Right atrium auricular region (tissue), 2 donors: ENCODE measurements at regions not wholly inside any gene's neighbourhood (a gene's known extent, or its start where the extent isn't known, plus 50 kb on each side); places are given as distances from the start of the nearest gene placed in this dataset.

Source experiments
- DNase-seq: peaks from one replicate; pipeline ENCODE4 v3.0.0-alpha.2; 2019; ENCODE audit warnings: low spot score
- H3K27ac ChIP-seq, 2 donors: fragments of 200-600 bp; sonication (generic); 1 replicate in 1 of 2; 2 replicates in 1 of 2; pipeline ENCODE4 v1.5.1; 2016 to 2019
- H3K27me3 ChIP-seq, 2 donors: fragments of 200-600 bp; sonication (generic); one replicate each; pipeline versions ENCODE4 v1.5.1 to v1.6.0; 2017 to 2019
- H3K36me3 ChIP-seq: fragments of 200-600 bp; sonication (generic); one replicate; pipeline ENCODE4 v1.5.1; 2016
- H3K4me1 ChIP-seq, 2 donors: fragments of 200-600 bp; sonication (generic); one replicate each; pipeline versions ENCODE4 v1.5.1 to v1.6.0; 2017 to 2019
- H3K4me3 ChIP-seq, 2 donors: fragments of 200-600 bp; sonication (generic); 1 replicate in 1 of 2; 2 replicates in 1 of 2; pipeline ENCODE4 v1.5.1; 2017 to 2019; ENCODE audit warnings: mild to moderate bottlenecking in 1 of 2, moderate library complexity in 1 of 2
- H3K9me3 ChIP-seq, 2 donors: fragments of 200-600 bp; sonication (generic); one replicate each; pipeline ENCODE4 v1.5.1; 2019
- TF ChIP-seq, protein P1 (sequence below), 2 donors: fragments of 200-600 bp; sonication (generic); IDR thresholded peaks; one replicate each; pipeline ENCODE4 v1.5.1; 2019; ENCODE audit warnings: antibody characterized with exemption in 2 of 2

DNA sequence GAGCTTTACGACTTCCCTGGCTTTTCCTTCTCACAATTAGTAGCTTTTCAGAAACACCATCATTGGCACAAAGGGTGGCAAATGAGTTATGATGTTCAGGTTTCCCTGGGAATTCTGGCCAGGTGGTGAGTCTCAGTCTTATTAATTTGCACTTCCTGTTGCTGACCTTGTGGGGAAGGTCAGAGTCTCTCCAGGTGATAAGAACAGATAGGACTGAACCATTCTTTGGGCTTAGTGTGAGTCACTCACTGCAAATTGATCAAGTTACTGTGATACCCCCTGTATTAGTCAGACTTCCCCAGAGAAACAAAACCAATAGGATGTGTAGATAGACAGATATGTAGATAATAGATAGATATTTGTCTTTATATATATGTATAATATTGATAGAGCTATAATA, 53.8 kb upstream of the RANBP3L start:
- H3K4me1 ChIP-seq = no peaks in the 10 kb centered on the region
- no peak for DNase-seq
- H3K36me3 ChIP-seq = no peaks in the 10 kb centered on the region
- no peaks in the 10 kb centered on the region for H3K27me3 ChIP-seq
- no peak overlapping the region for H3K4me3 ChIP-seq
- H3K27ac ChIP-seq = no peak overlapping the region
- H3K9me3 ChIP-seq = no peaks in the 10 kb centered on the region
- TF ChIP-seq, protein P1, sequence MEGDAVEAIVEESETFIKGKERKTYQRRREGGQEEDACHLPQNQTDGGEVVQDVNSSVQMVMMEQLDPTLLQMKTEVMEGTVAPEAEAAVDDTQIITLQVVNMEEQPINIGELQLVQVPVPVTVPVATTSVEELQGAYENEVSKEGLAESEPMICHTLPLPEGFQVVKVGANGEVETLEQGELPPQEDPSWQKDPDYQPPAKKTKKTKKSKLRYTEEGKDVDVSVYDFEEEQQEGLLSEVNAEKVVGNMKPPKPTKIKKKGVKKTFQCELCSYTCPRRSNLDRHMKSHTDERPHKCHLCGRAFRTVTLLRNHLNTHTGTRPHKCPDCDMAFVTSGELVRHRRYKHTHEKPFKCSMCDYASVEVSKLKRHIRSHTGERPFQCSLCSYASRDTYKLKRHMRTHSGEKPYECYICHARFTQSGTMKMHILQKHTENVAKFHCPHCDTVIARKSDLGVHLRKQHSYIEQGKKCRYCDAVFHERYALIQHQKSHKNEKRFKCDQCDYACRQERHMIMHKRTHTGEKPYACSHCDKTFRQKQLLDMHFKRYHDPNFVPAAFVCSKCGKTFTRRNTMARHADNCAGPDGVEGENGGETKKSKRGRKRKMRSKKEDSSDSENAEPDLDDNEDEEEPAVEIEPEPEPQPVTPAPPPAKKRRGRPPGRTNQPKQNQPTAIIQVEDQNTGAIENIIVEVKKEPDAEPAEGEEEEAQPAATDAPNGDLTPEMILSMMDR (IDR thresholded peaks at IDR 0.05) = no peak

DNA sequence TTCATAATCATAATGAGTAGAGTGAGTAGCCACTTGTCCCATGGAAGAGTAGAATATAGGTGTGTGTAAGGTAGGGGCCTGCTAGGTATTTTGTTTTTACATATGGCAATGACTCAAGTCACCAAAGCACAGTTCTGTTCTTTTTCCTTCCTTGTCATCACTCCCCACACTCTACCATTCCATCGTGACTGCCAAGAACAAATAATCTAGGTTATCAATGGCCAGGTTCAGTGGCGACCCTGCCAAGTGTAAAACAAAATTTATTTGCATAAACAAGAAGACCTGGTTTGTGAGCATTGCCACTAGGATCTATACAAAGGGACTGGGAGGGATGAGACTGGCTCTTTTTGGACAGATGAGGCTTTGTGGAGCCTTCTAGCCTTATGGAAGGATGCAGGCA, 55.2 kb upstream of the RANBP3L start:
- H3K27ac ChIP-seq = no peak overlapping the region
- H3K36me3 ChIP-seq = no peaks in the 10 kb centered on the region
- no peak for DNase-seq
- no peak overlapping the region for H3K4me3 ChIP-seq
- no peaks in the 10 kb centered on the region for H3K27me3 ChIP-seq
- H3K9me3 ChIP-seq = no peaks in the 10 kb centered on the region
- H3K4me1 ChIP-seq = no peaks in the 10 kb centered on the region
- TF ChIP-seq, protein P1 (IDR thresholded peaks at IDR 0.05) = no peak

DNA sequence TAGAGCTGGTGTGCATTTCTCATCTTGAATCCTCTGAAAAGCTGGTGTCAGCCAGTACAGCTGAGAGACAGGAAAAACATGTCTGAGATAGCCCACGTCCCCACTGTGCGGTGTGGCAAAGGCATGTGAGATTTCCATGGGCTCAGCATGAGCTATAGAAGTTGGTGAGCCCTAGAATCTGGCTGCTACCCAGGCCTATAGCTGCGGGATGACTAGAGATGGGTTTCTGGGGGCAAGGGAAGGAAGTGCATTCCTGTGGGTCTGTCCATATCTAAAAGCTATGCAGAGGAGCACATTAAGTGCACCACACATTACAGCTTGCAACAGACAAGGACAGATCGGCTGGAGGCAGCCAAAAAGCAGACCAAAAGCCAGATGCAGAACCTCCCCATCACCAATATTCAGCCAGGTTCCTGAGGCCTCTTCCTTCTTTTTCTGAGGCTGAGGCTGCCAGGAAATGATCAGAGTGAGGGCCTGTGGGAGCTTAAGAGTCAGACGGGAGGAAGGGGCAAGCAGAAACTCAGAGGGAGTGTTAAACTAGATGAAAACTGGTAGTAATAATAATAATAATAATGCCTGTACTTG, 55.8 kb upstream of the RANBP3L start:
- no peak for DNase-seq
- TF ChIP-seq, protein P1 (IDR thresholded peaks at IDR 0.05) = no peak
- Histone ChIP-seq H3K27me3 (no peaks in the 10 kb centered on the region), H3K4me3 (no peak overlapping the region), H3K27ac (no peak overlapping the region), H3K9me3 (no peaks in the 10 kb centered on the region), H3K4me1 (no peaks in the 10 kb centered on the region), H3K36me3 (no peaks in the 10 kb centered on the region)

DNA sequence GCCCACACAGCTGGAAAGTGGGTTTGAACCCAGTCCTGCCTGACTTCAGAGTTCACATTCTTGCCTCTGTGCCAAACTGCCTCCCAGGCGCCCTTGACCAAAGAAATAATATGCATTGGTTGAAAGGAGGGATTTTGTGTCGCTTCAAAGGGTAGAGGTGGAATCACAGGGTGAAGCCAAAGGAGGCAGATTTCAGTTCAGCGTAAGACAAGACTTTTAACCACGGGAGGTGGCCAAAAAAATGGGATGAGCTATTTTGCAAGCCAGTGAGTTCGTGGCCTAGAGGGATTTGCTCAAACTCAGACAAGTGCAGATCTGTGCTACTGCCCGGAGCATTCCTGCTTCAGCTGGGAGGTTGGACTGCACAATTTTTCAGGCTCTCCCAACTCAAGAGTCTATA, 57.6 kb upstream of the RANBP3L start:
- Histone ChIP-seq H3K4me1 (no peaks in the 10 kb centered on the region), H3K9me3 (no peaks in the 10 kb centered on the region), H3K36me3 (no peaks in the 10 kb centered on the region), H3K4me3 (no peak overlapping the region), H3K27me3 (no peaks in the 10 kb centered on the region), H3K27ac (no peak overlapping the region)
- no peak for DNase-seq
- TF ChIP-seq, protein P1 (IDR thresholded peaks at IDR 0.05) = no peak

DNA sequence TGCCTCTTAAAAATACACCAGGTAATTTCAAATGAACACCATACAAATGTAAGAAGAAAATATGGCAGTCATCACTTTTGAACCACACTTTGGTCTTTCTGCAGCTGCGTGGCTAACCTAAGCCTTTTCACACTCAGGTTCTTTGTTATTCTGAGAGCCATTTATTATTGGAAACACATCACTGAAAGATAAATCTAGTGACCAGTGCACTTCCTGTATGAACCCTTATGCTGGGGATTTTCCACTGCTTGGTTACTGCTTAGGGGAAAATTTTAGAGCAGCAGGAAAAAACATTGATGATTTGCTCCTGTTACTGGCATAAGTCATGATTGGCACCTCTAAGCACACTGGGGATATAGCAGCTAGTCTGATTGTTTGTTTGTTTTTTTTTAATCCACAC, 58.6 kb upstream of the RANBP3L start:
- TF ChIP-seq, protein P1 (IDR thresholded peaks at IDR 0.05) = no peak
- Histone ChIP-seq H3K9me3 (no peaks in the 10 kb centered on the region), H3K4me3 (no peak overlapping the region), H3K27ac (no peak overlapping the region), H3K4me1 (no peaks in the 10 kb centered on the region), H3K36me3 (no peaks in the 10 kb centered on the region), H3K27me3 (no peaks in the 10 kb centered on the region)
- no peak for DNase-seq

DNA sequence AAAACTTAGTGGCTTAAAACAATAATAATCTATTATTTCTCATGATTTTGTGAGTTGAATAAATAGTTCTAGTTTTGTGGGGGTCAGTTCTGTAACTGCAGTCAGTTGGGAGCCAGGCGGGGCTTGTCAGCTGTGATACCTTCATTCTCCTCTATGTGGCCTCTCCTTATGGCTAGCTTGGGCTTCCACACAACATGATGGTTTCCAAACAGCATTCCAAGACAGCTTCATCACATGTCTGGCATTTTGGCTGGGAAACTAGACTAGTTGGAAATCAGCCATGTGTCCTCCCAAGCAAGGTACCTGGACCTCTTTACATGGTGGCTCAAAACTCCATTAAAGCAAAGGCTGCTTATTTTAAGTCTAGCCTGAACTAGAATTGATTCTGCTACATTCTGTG, 61.4 kb upstream of the RANBP3L start:
- no peak overlapping the region for H3K4me3 ChIP-seq
- no peak overlapping the region for H3K27ac ChIP-seq
- peaks cover 0 to 5% of the 10 kb centered on the region in 2 donors for H3K4me1 ChIP-seq
- DNase-seq = no peak
- no peaks in the 10 kb centered on the region for H3K27me3 ChIP-seq
- H3K36me3 ChIP-seq = no peaks in the 10 kb centered on the region
- TF ChIP-seq, protein P1 (IDR thresholded peaks at IDR 0.05) = no peak
- H3K9me3 ChIP-seq = no peaks in the 10 kb centered on the region
